ENCODE measurements at regions not wholly inside any gene's neighbourhood (a gene's known extent, or its start where the extent isn't known, plus 50 kb on each side); places are given as distances from the start of the nearest gene placed in this dataset.

- no peaks in the 10 kb centered on the region for H3K9me3 ChIP-seq
- H3K27me3 ChIP-seq: no peaks in the 10 kb centered on the region
- no peak for DNase-seq
- H3K36me3 ChIP-seq (ENCODE audit: low read depth, missing control alignments): no peaks in the 10 kb centered on the region
- no peak overlapping the region for H3K27ac ChIP-seq
- TF ChIP-seq POLR2A (IDR thresholded peaks at IDR 0.05) (no peak), CTCF (IDR thresholded peaks at IDR 0.05) (peak in 1 of 3 experiments; percentile 15)
- intact Hi-C loops (cut with DNase I; ENCODE audit: low total_unique reads): no loop called here
- no peak overlapping the region for H3K4me3 ChIP-seq
- 41% methylated on average over 22 to 39 of the region's 39 CpGs for WGBS, 2 donors
- peaks cover 3% of the 10 kb centered on the region for H3K4me1 ChIP-seq
These were observed 263.9 kb downstream of the C16orf95 start for GRCh38 chr16:87053016-87053982.

- intact Hi-C loops (cut with DNase I; ENCODE audit: low total_unique reads): no loop called here
- 88 to 95% methylated on average over 5 of the region's 5 CpGs for WGBS, 2 donors
- H3K9me3 ChIP-seq: no peaks in the 10 kb centered on the region
- no peak overlapping the region for H3K4me3 ChIP-seq
- H3K27me3 ChIP-seq: no peaks in the 10 kb centered on the region
- H3K27ac ChIP-seq: no peak overlapping the region
- no peak for TF ChIP-seq CTCF (IDR thresholded peaks at IDR 0.05)
- TF ChIP-seq POLR2A (IDR thresholded peaks at IDR 0.05): no peak
- H3K4me1 ChIP-seq: peaks cover 3% of the 10 kb centered on the region
- H3K36me3 ChIP-seq (ENCODE audit: low read depth, missing control alignments): no peaks in the 10 kb centered on the region
- no peak for DNase-seq
These were observed 263.0 kb downstream of the C16orf95 start for GRCh38 chr16:87054154-87054553.

- 83 to 85% methylated on average over 4 of the region's 4 CpGs for WGBS, 2 donors
- intact Hi-C loops (cut with DNase I; ENCODE audit: low total_unique reads): loop anchor here (5.0 kb wide), 1 partner anchor 488 kb away; the partner anchor contains the start of gene FOXC2
- H3K9me3 ChIP-seq: no peaks in the 10 kb centered on the region
- no peaks in the 10 kb centered on the region for H3K27me3 ChIP-seq
- H3K36me3 ChIP-seq (ENCODE audit: low read depth, missing control alignments): no peaks in the 10 kb centered on the region
- no peak overlapping the region for H3K4me3 ChIP-seq
- peaks cover 3% of the 10 kb centered on the region for H3K4me1 ChIP-seq
- DNase-seq: no peak
- no peak overlapping the region for H3K27ac ChIP-seq
- TF ChIP-seq CTCF (IDR thresholded peaks at IDR 0.05): no peak
- TF ChIP-seq POLR2A (IDR thresholded peaks at IDR 0.05): no peak
These were observed 262.3 kb downstream of the C16orf95 start for GRCh38 chr16:87054856-87055255.

GRCh38 chr16:87056083-87056482 is 261.1 kb downstream of the C16orf95 start:
- intact Hi-C loops (cut with DNase I; ENCODE audit: low total_unique reads): loop anchor here (5.0 kb wide), 1 partner anchor 489 kb away; the partner anchor contains the start of gene FOXC2
- 20 to 60% methylated on average over 3 to 4 of the region's 4 CpGs for WGBS, 2 donors
- TF ChIP-seq CTCF (IDR thresholded peaks at IDR 0.05): no peak
- Histone ChIP-seq H3K4me3 (no peak overlapping the region), H3K27me3 (no peaks in the 10 kb centered on the region), H3K4me1 (peaks cover 3% of the 10 kb centered on the region), H3K9me3 (no peaks in the 10 kb centered on the region), H3K36me3 (ENCODE audit: low read depth, missing control alignments) (no peaks in the 10 kb centered on the region), H3K27ac (no peak overlapping the region)
- no peak for DNase-seq
